Stromal cell of bone marrow (primary cell): ENCODE measurements at regions not wholly inside any gene's neighbourhood (a gene's known extent, or its start where the extent isn't known, plus 50 kb on each side); places are given as distances from the start of the nearest gene placed in this dataset.

Experiments
- DNase-seq: peaks from one replicate; pipeline ENCODE4 v3.0.0-alpha.2; 2012; ENCODE audit warnings: low read depth

- no peak for DNase-seq
Measured at GRCh38 chr10:131631619-131632018, 269.2 kb upstream of the PPP2R2D start.

- DNase-seq = no peak
Measured at GRCh38 chr10:131635564-131636015, 265.2 kb upstream of the PPP2R2D start.

DNA sequence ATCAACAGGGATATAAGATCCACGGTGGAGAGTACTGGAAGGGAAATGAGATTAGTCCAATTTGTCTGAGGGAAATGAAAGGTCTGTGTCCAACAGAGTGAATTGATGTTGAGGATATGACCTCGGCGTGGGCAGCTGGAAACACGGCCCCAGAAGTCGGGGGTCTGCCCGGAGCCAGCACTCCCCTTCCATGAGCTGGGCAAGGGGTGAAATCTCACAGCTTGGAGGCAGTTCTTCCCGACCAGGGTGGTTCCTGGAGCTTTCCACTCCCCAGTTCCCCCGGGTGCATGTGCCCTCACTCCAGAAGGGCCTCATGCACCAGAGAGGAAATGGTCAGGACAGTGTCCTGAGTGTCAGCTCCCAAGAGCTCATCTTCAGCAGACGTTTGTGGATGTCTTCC lies 264.7 kb upstream of the PPP2R2D start:
- no peak for DNase-seq

- no peak for DNase-seq
Measured at GRCh38 chr10:131636841-131637724, 263.7 kb upstream of the PPP2R2D start.

DNA sequence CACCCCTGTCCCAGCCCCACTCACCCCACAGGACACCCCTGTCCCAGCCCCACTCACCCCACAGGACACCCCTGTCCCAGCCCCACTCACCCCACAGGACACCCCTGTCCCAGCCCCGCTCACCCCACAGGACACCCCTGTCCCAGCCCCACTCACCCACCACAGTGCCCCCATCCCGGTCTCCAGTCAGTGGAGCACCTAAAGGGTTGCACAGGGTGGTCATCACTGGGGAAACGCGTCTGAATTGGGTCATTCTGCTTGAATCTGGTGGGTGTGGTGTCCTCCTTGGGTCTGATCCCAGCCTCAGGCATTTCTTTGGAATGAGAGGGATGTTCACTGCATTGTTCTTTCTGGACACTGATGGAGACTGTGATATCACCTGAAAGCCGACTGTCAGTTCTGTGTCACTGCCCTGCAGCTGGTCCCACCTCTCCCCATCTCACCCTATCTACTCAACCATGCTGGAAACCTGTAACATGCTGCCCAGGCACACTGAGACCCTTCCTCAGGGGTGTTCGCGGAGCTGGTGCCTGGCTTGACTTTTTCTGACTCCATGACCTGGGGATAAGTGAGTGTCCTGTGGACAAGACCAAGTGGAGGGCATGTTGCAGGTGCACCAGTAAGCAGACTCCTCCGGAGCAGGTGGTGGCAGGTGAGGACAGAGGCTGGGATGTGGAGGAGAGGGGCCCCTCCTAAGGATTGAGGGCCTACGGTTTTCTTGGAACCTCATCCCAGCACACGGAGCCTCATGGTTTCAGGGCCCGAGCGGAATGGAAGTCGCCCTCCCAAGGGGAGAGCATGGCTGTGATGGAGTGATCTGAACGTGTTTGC lies 262.5 kb upstream of the PPP2R2D start:
- no peak for DNase-seq

- no peak for DNase-seq
Measured at GRCh38 chr10:131638880-131639278, 261.9 kb upstream of the PPP2R2D start.

GRCh38 chr10:131640045-131640644 lies 260.7 kb upstream of the PPP2R2D start:
- no peak for DNase-seq

GRCh38 chr10:131641231-131641630 lies 259.6 kb upstream of the PPP2R2D start:
- no peak for DNase-seq

- no peak for DNase-seq
Measured at GRCh38 chr10:131641898-131642297, 258.9 kb upstream of the PPP2R2D start.

DNA sequence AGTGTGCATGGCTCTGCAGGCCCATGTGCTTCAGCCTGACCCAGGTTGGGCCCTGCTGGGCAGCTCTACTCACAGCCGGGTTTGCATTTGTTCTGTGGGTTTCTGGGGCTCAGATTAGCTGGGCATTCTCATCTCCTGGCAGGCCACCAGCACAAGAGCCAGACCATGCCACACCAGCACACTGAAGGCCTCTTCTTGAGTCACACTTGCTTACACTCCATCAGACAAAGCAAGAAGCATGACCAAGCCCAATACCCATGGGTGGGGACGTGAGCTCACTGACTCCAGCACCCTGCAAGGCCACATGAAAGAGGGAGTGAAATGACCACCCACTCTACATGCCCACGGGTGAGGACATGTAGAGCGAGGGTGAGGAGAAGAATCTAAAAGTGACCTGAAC lies 257.8 kb upstream of the PPP2R2D start:
- no peak for DNase-seq

- no peak for DNase-seq
Measured at GRCh38 chr10:131644289-131644688, 256.5 kb upstream of the PPP2R2D start.

DNA sequence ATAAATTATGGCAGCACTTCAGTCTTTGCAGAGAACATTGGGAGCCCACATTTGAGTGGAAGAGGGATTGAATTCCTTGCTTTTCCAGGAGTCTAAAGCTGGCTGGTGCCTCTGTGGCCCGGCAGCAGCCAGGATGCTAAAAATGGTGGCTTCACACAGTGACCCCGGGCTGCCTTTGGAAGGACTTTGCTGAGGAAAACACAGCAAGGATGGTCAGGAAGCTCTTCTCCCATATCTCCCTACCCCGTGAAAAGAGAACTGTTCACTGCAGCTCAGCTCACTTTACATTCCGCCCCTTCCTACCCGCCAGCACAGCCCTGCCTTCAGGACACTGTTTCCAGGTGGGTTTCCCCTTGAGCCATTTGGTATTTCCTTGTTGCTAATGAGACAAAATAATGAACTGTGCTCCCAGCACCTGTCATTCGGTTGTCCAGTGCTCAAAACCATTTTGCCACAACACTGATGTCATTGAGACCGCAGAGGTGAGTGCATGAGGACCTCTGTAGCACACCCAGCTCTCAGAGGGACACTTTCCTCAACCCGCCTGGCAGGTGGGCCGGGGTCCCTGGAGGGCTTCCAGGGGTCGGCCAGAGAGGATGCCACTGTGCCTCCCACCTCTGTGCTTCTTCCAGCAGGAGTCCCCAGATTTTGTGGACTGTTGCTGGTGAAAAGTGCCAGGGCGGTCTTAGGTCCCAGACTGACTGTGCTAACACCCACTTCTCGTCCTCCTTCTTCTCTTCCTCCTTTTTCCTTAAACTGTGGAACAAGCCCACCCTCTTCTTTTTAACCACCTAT lies 255.7 kb upstream of the PPP2R2D start:
- DNase-seq = no peak

GRCh38 chr10:131645756-131646155 lies 255.1 kb upstream of the PPP2R2D start:
- DNase-seq = no peak

GRCh38 chr10:131646551-131647525 lies 254.0 kb upstream of the PPP2R2D start:
- DNase-seq = no peak

DNA sequence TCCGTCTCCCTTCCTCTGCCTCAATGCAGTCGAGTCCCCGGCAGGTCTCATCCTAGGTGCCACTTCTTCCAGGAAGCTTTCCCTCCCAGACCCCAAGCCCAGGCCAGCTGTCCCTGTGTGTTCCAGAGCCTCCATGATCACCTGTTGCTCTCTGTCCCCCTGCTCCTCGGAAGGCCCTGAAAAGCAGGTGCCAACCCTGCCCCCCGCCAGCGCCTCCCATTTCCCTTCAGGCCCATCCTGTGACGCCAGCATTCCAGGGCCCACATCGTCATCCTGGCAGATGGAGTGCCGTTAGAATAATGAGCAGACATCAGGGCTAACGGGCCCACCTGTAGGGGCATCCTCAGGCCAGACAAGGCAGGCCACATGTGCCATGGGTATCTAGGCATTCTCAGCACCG lies 253.0 kb upstream of the PPP2R2D start:
- DNase-seq = no peak

DNA sequence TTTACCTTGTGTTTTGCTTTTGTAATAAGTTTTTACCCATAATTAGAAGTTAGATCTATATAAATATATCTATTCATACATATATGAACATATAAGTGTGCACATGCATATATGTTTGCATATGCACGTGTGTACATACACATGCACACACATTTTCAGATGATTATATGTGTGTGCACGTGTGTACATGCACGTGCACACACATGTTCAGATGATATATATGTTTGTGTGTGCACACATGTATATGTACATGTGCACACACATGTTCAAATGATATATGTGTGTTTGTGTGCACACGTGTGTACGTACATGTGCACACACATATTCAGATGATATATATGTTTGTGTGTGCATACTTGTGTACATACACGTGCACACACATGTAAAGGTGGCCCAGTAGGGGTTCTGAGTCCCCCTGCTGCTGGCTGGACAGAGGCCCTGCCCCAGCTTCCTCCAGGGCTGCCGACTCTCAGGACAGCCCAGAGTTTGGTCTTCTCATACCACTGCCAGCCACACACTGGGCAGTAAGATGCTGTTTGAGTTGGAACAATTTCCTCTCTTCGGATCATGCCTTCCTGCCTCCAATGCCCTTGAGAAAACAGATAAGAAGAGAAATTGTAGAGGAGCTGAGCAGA lies 252.3 kb upstream of the PPP2R2D start:
- no peak for DNase-seq

DNA sequence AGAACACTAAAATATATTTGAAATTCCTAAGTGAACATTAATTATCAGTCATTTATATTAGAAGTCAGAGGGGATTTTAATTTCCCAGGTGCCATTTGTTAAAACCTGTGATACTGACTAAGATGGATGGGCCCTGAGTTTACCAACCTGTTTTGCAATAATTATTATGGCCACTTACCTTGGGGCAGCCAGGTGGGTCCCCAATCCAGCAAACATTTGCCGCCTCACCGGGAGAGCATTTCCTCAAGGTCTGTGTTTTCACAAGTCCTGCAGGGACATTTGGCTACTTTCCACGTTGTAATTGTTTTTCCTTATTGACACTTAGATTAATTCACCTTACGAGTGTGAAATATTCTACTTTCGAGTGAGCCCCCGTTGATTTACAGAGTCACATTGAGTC lies 251.2 kb upstream of the PPP2R2D start:
- no peak for DNase-seq

GRCh38 chr10:131650169-131650705 lies 250.6 kb upstream of the PPP2R2D start:
- no peak for DNase-seq

DNA sequence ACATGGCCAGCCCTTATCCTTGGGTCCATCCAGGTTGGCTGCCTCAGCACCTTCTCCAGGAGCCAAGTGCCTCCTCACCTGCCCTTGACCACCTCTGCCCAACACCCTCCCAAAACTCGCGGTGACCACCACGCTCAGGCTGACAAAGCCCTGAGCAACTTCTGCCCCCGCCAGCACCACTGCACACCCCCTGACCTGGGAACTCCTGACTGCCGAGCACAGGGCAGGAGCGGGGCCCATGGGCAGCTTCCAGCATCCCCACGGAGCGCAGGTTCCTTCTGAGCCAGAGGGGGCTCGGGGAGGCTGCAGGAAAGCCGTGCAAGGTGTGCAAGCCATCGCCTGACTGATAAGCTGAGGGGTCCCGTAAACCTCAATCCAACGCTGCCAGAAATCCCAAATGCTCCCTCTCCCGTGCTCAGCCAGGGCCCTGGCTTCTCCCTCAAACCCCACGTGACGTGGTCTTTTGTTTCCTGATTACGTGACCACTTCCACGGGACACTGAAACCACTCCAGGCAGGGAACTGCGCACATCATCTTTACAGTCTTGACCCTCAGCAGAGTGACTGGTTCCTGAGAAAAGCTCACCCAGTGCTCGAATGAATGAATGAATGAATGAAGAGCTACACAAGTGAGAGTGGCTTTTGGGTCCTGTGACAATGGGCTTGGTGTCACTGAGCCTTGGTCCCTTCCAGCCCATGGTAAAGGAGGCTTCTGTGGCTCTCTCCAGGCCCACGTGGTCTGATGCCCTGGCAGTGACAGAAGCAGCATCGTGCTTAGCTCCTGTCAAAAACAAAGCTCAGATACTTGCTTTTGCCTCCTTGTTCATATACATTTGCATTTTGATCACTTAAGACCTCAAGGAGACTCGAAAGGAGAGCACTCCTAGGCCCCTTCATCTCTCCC lies 249.8 kb upstream of the PPP2R2D start:
- no peak for DNase-seq
